HepG2 (cell line): ENCODE measurements at regions not wholly inside any gene's neighbourhood (a gene's known extent, or its start where the extent isn't known, plus 50 kb on each side); places are given as distances from the start of the nearest gene placed in this dataset.

Experiments used
- CTCF ChIP-seq: sonication (generic); formaldehyde crosslinking; IDR thresholded peaks from 2 replicates; pipeline ENCODE4 v1.5.0; 2020; ENCODE audit warnings: mild to moderate bottlenecking, missing genetic modification reagents, moderate library complexity
- HNRNPH1 ChIP-seq: fragments of 200-400 bp; formaldehyde crosslinking; optimal IDR thresholded peaks from 2 replicates; pipeline ENCODE3; 2017; ENCODE audit warnings: mild to moderate bottlenecking, low read depth, low read length
- IRF2 ChIP-seq: IDR thresholded peaks from 2 replicates; pipeline ENCODE4 v1.6.1; 2018; ENCODE audit warnings: missing genetic modification reagents, missing compliant biosample characterization
- MXD3 ChIP-seq: IDR thresholded peaks from 2 replicates; pipeline ENCODE4 v1.6.1; 2016; ENCODE audit warnings: mild to moderate bottlenecking, missing biosample characterization, missing genetic modification reagents
- POLR2G ChIP-seq: fragments of 200-400 bp; formaldehyde crosslinking; IDR thresholded peaks from 2 replicates; pipeline ENCODE4 v1.6.1; 2018; ENCODE audit warnings: mild to moderate bottlenecking, low read depth, low read length, moderate library complexity
- TCF12 ChIP-seq, 2 experiments: fragments of 450-650 bp in 1 of 2; sonication (generic) in 1 of 2; formaldehyde crosslinking in 1 of 2; IDR thresholded peaks; 2 replicates each; pipeline versions ENCODE4 v1.6.1 to v1.8.0; 2017 to 2022; ENCODE audit warnings: antibody characterized with exemption in 1 of 2, mild to moderate bottlenecking in 1 of 2, missing genetic modification reagents in 1 of 2, moderate library complexity in 1 of 2
- ZNF101 ChIP-seq: sonication (generic); formaldehyde crosslinking; IDR thresholded peaks from 2 replicates; pipeline ENCODE4 v1.4.0; 2020; ENCODE audit warnings: mild to moderate bottlenecking, low read depth, missing genetic modification reagents, borderline replicate concordance
- ZNF121 ChIP-seq: sonication (generic); formaldehyde crosslinking; IDR thresholded peaks from 2 replicates; pipeline ENCODE4 v1.5.0; 2020; ENCODE audit warnings: mild to moderate bottlenecking, missing genetic modification reagents
- ZNF337 ChIP-seq: sonication (generic); formaldehyde crosslinking; IDR thresholded peaks from 2 replicates; pipeline ENCODE4 v1.5.1; 2020; ENCODE audit warnings: missing genetic modification reagents, low read depth, mild to moderate bottlenecking, borderline replicate concordance
- ZNF724P ChIP-seq: sonication (generic); formaldehyde crosslinking; IDR thresholded peaks from 2 replicates; pipeline ENCODE4 v1.8.0; 2022; ENCODE audit warnings: missing genetic modification reagents, borderline replicate concordance

- no peak for TF ChIP-seq ZNF121
- TF ChIP-seq TCF12 (IDR thresholded peaks at IDR 0.05): no peak
- no peak for TF ChIP-seq TCF12 (CRISPR knock-in tag; IDR thresholded peaks at IDR 0.05)
- TF ChIP-seq CTCF (CRISPR knock-in tag): no peak
- no peak for TF ChIP-seq ZNF724P (CRISPR knock-in tag)
- TF ChIP-seq IRF2 (CRISPR knock-in tag): no peak
- TF ChIP-seq ZNF337 (CRISPR knock-in tag): no peak
- no peak for TF ChIP-seq POLR2G
- TF ChIP-seq HNRNPH1: no peak
- no peak for TF ChIP-seq MXD3 (CRISPR knock-in tag)
- TF ChIP-seq ZNF101: no peak
Observed at GRCh38 chr15:84108728-84109127, 126.8 kb upstream of the GOLGA6L4 start.
